CD4-positive, alpha-beta T cell treated with Interleukin-17A for 1 hour (primary cell): ENCODE measurements at regions not wholly inside any gene's neighbourhood (a gene's known extent, or its start where the extent isn't known, plus 50 kb on each side); places are given as distances from the start of the nearest gene placed in this dataset.
"Not testable (repeated sequence)": the region's sequence is repeated elsewhere in the genome, so short reads cannot be mapped to it uniquely, and the experiment has no call there.

Source experiments
- DNase-seq: peaks from one replicate; pipeline ENCODE4 v3.0.0-alpha.2; 2020

GRCh38 chr1:227508431-227508830 lies 54.9 kb upstream of the ZNF678 start:
- no peak for DNase-seq

- DNase-seq: not testable (repeated sequence)
Observed at GRCh38 chr1:227506490-227507393, 56.6 kb upstream of the ZNF678 start.

GRCh38 chr1:227496045-227496444 lies 67.3 kb upstream of the ZNF678 start:
- DNase-seq: not testable (repeated sequence)

- not testable (repeated sequence) for DNase-seq
Observed at GRCh38 chr1:227493863-227494551, 69.3 kb upstream of the ZNF678 start.

GRCh38 chr1:227490478-227490877 lies 72.9 kb upstream of the ZNF678 start:
- DNase-seq: no peak

GRCh38 chr1:227490001-227490400 lies 73.4 kb upstream of the ZNF678 start:
- no peak for DNase-seq

- DNase-seq: no peak
Observed at GRCh38 chr1:227489572-227489971, 73.8 kb upstream of the ZNF678 start.

- no peak for DNase-seq
Observed at GRCh38 chr1:227487606-227488005, 75.8 kb upstream of the ZNF678 start.

- DNase-seq: no peak
Observed at GRCh38 chr1:227486559-227486958, 76.8 kb upstream of the ZNF678 start.

GRCh38 chr1:227482023-227482299 lies 81.4 kb upstream of the ZNF678 start:
- DNase-seq: no peak

- DNase-seq: not testable (repeated sequence)
Observed at GRCh38 chr1:227474072-227474471, 89.3 kb upstream of the ZNF678 start.

GRCh38 chr1:227472772-227473171 lies 90.6 kb upstream of the ZNF678 start:
- DNase-seq: no peak

GRCh38 chr1:227470688-227471087 lies 92.7 kb upstream of the ZNF678 start:
- DNase-seq: no peak

GRCh38 chr1:227469708-227470107 lies 93.6 kb upstream of the ZNF678 start:
- DNase-seq: no peak

- DNase-seq: no peak
Observed at GRCh38 chr1:227466039-227466645, 97.2 kb upstream of the ZNF678 start.

GRCh38 chr1:227465256-227465655 lies 98.1 kb upstream of the ZNF678 start:
- DNase-seq: no peak

GRCh38 chr1:227459977-227460376 lies 103.4 kb upstream of the ZNF678 start:
- DNase-seq: no peak

- DNase-seq: no peak
Observed at GRCh38 chr1:227459326-227459841, 104.0 kb upstream of the ZNF678 start.

GRCh38 chr1:227454686-227455085 lies 108.7 kb upstream of the ZNF678 start:
- DNase-seq: no peak

- DNase-seq: no peak
Observed at GRCh38 chr1:227453631-227454355, 109.6 kb upstream of the ZNF678 start.

- DNase-seq: no peak
Observed at GRCh38 chr1:227451954-227452353, 111.4 kb upstream of the ZNF678 start.

GRCh38 chr1:227451057-227451456 lies 112.3 kb upstream of the ZNF678 start:
- DNase-seq: no peak

- no peak for DNase-seq
Observed at GRCh38 chr1:227450489-227450888, 112.9 kb upstream of the ZNF678 start.
